GM12878 (cell line): ENCODE measurements at regions not wholly inside any gene's neighbourhood (a gene's known extent, or its start where the extent isn't known, plus 50 kb on each side); places are given as distances from the start of the nearest gene placed in this dataset.

ENCODE experiments used
- CREB1 ChIP-seq: IDR thresholded peaks from 2 replicates; pipeline ENCODE4 v1.6.1; 2012; ENCODE audit warnings: low read depth, mild to moderate bottlenecking, inconsistent platforms
- CTCF ChIP-seq, 3 experiments: IDR thresholded peaks in 2 of 3; conservative IDR thresholded peaks in 1 of 3; 2 replicates each; pipeline ENCODE4 v1.5.1; 2011; ENCODE audit warnings: low read depth in 3 of 3, low read length in 3 of 3, mild to moderate bottlenecking in 3 of 3, control low read depth in 2 of 3, moderate library complexity in 2 of 3, inconsistent platforms in 1 of 3, mixed read lengths in 1 of 3; ENCODE audit not compliant: control insufficient read depth in 2 of 3, insufficient read depth in 1 of 3; ENCODE audit errors: extremely low read depth in 1 of 3
- FOS ChIP-seq: IDR thresholded peaks from 3 replicates; pipeline ENCODE4 v1.6.1; 2011; ENCODE audit warnings: borderline replicate concordance; ENCODE audit not compliant: insufficient read length; ENCODE audit errors: extremely low read depth
- IRF3 ChIP-seq: fragments of 450-650 bp; IDR thresholded peaks from 2 replicates; pipeline ENCODE4 v1.6.1; 2014; ENCODE audit warnings: mild to moderate bottlenecking
- LARP7 ChIP-seq: fragments of 450-650 bp; IDR thresholded peaks from 2 replicates; pipeline ENCODE4 v1.6.1; 2017; ENCODE audit warnings: mild to moderate bottlenecking
- MYC ChIP-seq: IDR thresholded peaks from 2 replicates; pipeline ENCODE4 v1.6.1; 2011; ENCODE audit warnings: mild to moderate bottlenecking, low read length, moderate library complexity, inconsistent platforms; ENCODE audit not compliant: insufficient read depth, insufficient replicate concordance, insufficient read length, severe bottlenecking
- POLR2A ChIP-seq: IDR thresholded peaks from 2 replicates; pipeline ENCODE4 v1.6.1; 2011; ENCODE audit warnings: low read depth, mild to moderate bottlenecking, low read length
- RAD21 ChIP-seq: IDR thresholded peaks from 2 replicates; pipeline ENCODE4 v1.6.1; 2011; ENCODE audit warnings: mild to moderate bottlenecking, low read depth, low read length, moderate library complexity; ENCODE audit not compliant: insufficient read depth
- RELA ChIP-seq: fragments of 450-650 bp; IDR thresholded peaks from 2 replicates; pipeline ENCODE4 v1.8.0; 2014; ENCODE audit warnings: borderline replicate concordance; ENCODE audit not compliant: partially characterized antibody
- SMC3 ChIP-seq: IDR thresholded peaks from 2 replicates; pipeline ENCODE4 v1.6.1; 2011; ENCODE audit warnings: low read length, improper control_type of control experiment, borderline replicate concordance
- SREBF1 ChIP-seq: IDR thresholded peaks from 2 replicates; pipeline ENCODE4 v1.6.1; 2012; ENCODE audit warnings: mild to moderate bottlenecking, low read length
- STAT1 ChIP-seq: fragments of 450-650 bp; conservative IDR thresholded peaks from 2 replicates; pipeline ENCODE4 v1.6.1; 2014; ENCODE audit warnings: antibody characterized with exemption, mild to moderate bottlenecking
- TAF1 ChIP-seq: IDR thresholded peaks from 2 replicates; pipeline ENCODE4 v1.6.1; 2011; ENCODE audit warnings: mild to moderate bottlenecking, low read depth, low read length, borderline replicate concordance

GRCh38 chr2:129862668-129863067, 116.8 kb upstream of the RAB6C start:
- TF ChIP-seq POLR2A (no peak), FOS (no peak), MYC (no peak), LARP7 (no peak), IRF3 (no peak), SMC3 (no peak), STAT1 (no peak), CREB1 (no peak), CTCF (IDR thresholded peaks at IDR 0.05 in 2 of 3, conservative IDR thresholded peaks at IDR 0.05 in 1 of 3; ENCODE audit: control insufficient read depth in 2 of 3, extremely low read depth in 1 of 3, insufficient read depth in 1 of 3, low read depth in 3 of 3, low read length in 3 of 3) (no peak), RAD21 (no peak), TAF1 (no peak), SREBF1 (no peak), RELA (no peak)
